Esophagus squamous epithelium (tissue), 4 donors: ENCODE measurements at regions not wholly inside any gene's neighbourhood (a gene's known extent, or its start where the extent isn't known, plus 50 kb on each side); places are given as distances from the start of the nearest gene placed in this dataset.

Experiments used
- POLR2A ChIP-seq, 4 donors: fragments of 450-650 bp; IDR thresholded peaks; one replicate each; pipeline ENCODE4 v1.6.1; 2017; ENCODE audit warnings: antibody characterized with exemption in 4 of 4, mild to moderate bottlenecking in 4 of 4, moderate library complexity in 3 of 4
- TF ChIP-seq, protein P1 (sequence below), 6 experiments: fragments of 450-650 bp in 4 of 6; fragments of 200-600 bp in 2 of 6; sonication (generic) in 2 of 6; IDR thresholded peaks; one replicate each; pipeline ENCODE4 v1.5.1; 2016 to 2019; ENCODE audit warnings: antibody characterized with exemption in 6 of 6, mild to moderate bottlenecking in 4 of 6, moderate library complexity in 4 of 6

DNA sequence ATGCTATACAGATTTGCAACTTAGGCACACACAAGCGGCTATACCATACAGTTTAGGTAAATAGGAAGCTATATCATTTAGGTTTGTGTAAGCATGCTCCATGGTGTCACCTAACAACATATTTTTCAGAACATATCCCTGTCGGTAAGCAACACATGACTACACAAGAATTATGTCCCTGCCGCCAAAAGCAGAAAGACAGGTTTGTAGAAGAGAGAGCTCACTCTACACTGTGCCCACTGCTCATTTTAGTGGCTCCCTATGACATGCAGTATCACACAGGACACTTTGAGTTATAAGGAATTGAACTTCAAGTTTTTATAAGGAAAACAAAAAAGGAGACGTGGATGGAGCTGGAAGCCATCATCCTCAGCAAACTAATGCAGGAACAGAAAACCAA is 132.5 kb upstream of the KAZN start:
- no peak for TF ChIP-seq POLR2A (IDR thresholded peaks at IDR 0.05)
- TF ChIP-seq, protein P1, sequence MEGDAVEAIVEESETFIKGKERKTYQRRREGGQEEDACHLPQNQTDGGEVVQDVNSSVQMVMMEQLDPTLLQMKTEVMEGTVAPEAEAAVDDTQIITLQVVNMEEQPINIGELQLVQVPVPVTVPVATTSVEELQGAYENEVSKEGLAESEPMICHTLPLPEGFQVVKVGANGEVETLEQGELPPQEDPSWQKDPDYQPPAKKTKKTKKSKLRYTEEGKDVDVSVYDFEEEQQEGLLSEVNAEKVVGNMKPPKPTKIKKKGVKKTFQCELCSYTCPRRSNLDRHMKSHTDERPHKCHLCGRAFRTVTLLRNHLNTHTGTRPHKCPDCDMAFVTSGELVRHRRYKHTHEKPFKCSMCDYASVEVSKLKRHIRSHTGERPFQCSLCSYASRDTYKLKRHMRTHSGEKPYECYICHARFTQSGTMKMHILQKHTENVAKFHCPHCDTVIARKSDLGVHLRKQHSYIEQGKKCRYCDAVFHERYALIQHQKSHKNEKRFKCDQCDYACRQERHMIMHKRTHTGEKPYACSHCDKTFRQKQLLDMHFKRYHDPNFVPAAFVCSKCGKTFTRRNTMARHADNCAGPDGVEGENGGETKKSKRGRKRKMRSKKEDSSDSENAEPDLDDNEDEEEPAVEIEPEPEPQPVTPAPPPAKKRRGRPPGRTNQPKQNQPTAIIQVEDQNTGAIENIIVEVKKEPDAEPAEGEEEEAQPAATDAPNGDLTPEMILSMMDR (IDR thresholded peaks at IDR 0.05) = no peak
